GM18870 (cell line): ENCODE measurements at regions not wholly inside any gene's neighbourhood (a gene's known extent, or its start where the extent isn't known, plus 50 kb on each side); places are given as distances from the start of the nearest gene placed in this dataset.
"Not testable (repeated sequence)": the region's sequence is repeated elsewhere in the genome, so short reads cannot be mapped to it uniquely, and the experiment has no call there.

Experiments used
- ATAC-seq: cut with Tn5 transposase; IDR thresholded peaks from one replicate; pipeline ENCODE4 v1.9.1; 2021; ENCODE audit warnings: moderate library complexity; ENCODE audit not compliant: unreplicated experiment

DNA sequence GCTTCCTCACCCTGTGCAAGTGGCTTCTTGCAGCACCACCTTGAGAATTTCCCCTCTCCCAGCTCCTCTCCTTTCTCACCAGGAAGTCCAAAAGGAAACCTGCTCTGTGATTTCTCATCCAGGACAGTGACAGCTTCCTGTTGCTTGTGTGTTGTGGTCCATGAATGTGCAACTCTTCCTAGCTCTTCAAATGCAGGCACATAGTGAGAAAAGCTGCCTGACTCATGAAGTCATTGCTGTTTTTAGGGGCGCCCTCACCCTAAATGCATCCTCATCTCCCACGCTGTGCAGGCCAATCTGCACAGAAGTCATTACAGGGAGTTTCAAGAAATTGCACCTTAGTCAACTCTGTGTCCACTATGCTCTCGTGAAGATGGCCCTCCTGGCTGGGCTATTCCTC, 112.9 kb upstream of the IGLL5 start:
- ATAC-seq = not testable (repeated sequence)

DNA sequence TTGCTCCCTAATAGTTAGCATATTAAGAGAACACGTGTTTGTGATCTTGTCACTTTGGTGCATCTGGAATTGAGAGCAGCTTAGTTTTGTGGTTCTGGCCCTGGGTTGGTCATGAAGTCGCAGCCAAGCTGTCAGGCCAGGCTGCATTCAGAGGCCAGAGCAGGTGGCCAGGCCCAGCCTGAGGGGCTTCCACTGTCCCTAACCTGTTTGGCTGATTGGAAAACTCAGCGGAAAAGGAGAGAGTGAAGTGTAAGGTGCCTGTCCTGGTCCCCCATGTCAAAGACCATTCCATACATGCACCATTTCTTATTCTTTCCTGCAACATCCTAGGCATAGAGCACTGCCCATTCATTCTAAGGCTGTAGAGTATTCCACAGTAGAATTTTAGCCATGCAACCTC, 111.5 kb upstream of the IGLL5 start:
- ATAC-seq = no peak

DNA sequence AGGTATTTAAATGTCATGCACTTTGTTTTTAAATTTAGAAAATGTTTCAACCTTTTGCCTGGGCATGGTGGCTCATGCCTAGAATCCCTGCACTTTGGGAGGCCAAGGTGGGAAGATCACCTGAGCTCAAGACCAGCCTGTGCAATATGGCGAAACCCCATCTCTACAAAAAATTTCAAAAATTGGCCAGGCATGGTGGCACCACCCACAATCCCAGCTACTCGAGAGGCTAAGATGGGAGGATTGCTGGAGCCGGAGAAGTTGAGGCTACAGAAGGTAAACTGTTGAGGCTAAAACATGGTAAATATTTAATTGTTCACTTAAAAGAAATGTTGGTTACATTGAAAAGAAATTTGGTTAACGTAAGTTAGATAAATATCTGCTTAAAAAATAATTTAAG, 108.4 kb upstream of the IGLL5 start:
- no peak for ATAC-seq

DNA sequence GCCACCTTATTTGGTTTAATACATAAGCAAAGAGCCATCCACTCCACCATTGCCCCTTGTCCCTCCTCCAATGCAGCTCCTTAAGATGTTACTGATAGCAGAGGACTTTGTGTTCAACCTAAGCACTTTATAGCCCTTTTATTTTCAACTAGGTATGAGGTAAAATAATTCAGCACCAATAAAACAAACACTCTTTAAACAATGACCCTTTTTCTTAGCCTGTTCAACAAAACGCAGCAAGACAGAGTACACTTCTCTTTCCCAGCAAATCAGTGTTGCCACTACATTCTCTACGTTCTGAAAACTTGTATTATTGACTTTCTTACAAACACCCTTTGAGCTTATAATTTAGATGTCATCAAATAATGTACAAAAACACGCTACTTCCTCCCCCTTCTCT, 104.0 kb upstream of the IGLL5 start:
- ATAC-seq = no peak

DNA sequence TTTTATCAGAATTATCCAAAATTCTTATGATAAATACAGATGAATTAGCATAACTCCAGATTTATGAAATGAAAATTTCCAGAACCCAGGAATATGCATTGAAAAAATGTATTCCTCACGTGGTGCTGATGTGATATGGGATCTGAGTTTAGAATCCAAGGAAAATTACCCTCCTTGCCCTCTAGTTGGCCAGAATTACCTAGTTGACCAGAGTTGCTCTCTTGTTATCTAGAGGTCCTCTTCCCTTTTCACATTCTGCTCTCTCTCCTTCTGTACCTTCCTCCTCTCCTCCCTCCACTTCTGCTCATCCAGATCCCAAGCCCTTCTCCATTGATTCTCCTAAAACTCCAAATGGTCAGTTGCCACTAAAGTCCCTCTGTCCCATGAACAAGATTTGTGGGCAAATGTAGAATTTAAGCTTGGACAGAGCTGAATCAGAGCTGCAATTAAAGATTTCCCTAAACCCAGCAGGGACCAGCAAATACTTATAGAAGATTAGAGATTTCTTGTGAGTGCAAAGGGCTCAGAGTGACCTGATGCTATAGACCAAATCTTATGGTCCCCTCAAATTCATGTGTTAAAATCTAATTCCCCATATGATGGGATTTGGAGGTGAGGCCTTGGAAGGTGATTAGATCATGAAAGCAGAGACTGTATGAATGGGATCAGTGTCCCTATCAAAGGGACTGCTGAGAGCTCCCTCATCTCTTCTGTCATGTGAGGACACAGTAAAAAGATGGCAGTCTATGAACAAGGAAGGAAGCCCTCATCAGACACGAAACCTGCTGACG, 103.2 kb upstream of the IGLL5 start:
- no peak for ATAC-seq

DNA sequence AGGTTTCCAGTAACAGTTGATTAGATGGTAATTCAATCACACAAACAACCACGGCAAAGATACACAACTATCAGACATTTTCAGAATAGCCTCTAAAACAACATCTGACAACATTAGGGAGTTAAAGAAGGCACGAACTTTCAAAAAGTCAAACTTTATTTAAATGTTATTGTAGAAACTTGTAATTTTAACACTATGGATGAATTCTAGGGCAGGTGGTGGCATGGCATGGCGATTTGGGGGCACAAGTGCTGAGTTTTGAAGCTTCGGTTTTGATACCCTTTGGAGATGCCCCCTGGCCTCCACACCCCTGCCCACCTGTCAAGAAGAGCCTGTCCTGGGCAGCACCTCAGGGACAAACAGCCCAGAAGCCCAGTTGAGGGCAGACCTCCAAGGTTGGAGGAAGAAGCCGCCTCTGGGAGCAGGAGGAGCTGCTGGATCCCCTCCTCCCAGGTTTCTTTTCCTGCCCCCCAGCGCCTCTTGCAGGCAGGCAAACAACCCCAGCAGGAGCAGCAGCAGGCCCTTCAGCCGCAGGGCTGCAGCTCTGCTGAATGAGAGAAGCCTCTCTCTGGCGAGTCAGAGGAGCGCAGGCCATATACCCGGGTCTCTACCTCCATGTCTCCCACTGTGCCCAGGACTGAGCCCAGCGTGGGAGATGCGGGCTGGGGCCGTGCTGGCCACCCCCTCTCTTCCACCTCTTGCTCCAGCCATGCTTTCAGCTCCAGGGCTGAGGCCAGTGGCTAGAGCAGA, 102.1 kb upstream of the IGLL5 start:
- no peak for ATAC-seq

DNA sequence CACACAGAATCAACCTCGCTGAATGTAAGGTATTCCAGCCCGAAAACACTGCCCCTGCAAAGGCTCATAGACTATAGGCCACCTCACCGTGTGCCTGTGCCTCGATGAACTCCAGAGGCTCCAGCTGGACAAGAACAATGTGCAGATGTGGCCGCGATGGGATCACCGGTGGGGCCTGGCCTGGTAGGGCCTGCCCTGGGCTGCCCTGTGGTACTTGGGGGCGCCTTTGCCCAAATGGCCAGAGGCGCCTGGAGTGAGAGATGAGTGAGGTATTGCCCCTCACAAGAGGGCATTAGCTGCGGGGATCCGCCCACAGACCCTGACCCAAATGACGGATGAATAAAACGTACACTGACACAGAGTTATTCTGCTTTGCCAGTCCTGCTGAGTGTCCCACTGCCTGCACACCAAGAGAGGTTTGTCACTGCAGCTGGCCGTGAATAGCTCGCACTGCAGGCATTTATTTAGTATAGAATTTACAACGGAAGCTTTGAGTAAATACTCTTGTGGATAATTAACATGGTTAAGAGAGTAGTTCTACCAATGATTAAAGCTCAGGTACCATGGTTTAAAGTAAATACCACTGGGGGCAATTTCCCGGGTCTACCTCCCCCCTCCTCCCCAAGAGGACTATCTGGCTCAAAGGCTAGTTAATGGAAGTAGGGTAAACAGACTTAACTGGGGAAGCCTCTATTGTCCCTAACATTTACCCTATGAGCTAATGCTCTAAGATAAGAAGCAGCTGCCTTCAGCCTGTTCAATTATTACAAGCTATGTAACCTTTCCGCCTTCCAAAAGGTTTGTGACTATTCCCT, 101.1 kb upstream of the IGLL5 start:
- ATAC-seq = no peak

DNA sequence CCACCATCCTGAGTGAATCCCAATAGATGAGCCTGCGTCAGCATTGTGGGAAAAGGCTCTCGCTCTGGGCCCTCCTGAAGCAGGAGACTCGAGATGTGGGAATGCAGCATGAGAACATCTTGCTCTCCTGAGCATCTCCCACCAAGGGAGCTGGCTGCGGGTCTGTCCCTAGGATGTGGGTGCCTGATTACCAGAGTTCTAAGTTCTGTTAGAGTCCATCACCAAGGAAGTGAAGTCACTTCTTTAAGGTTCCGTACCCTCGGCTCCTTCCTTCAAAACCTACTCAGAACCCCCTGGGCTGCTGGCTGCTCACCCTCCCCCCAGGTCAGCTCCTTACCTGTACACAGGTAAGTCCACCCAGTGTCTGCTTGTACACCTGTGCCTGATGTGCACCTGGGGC, 100.5 kb upstream of the IGLL5 start:
- ATAC-seq = no peak

DNA sequence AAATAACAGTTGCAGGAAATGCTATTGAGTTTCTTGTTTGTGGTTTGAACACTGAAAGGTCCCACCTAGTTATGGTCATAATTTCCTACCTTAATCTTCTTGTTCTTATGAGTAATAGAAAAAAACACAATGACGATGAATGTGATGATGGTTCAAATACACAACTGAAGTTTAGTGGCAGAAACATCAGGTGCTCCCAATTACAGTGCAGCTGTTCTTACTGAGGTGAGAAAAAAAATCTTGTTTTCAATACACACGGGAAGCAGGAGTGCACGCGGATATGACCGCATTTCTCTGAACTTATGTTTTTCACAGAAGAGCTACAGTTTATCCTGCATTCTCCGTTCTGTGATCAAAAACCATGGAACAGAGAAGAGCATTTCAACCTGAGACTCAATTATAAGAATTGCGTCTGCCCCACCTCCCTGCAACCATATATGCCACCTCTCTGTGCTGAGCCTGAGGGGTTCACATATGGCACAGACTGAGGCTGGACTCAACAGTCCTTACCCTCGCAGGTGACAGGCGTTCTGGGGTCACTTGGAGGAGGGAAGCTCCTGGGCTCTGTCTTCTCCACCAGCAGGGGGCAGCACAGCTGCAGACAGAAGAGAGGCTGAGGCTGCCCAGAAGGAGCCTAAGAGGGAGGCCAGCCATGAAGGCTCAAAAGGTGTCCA, 99.7 kb upstream of the IGLL5 start:
- ATAC-seq = no peak

DNA sequence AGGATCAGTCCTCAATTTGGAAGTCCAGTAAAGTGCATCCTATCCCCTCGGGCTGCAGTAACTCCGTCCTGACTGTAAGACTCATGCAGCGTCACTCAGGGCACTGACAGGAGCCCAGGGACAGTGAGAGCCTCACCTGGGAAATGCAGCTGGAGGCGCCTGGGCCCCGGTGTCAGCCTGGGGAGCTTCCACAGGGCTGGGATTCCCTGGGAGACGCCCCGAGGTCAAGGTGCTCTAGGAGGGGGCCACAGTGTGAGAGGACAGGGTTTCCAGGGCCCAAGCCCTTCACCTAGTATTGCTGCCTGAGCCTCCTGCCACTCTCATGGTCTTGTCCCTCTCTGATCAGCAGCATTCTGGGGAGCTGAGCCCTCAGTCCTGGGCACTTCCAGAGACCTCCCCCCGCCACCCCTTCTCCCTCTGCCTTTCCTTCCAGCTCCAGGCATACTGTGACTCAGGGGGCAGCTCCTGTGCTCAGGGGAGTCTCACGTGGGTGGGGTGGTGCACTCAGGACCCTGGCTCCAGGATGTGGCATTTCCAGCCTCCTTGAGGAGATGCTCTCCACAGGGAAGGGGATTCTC, 99.1 kb upstream of the IGLL5 start:
- no peak for ATAC-seq

DNA sequence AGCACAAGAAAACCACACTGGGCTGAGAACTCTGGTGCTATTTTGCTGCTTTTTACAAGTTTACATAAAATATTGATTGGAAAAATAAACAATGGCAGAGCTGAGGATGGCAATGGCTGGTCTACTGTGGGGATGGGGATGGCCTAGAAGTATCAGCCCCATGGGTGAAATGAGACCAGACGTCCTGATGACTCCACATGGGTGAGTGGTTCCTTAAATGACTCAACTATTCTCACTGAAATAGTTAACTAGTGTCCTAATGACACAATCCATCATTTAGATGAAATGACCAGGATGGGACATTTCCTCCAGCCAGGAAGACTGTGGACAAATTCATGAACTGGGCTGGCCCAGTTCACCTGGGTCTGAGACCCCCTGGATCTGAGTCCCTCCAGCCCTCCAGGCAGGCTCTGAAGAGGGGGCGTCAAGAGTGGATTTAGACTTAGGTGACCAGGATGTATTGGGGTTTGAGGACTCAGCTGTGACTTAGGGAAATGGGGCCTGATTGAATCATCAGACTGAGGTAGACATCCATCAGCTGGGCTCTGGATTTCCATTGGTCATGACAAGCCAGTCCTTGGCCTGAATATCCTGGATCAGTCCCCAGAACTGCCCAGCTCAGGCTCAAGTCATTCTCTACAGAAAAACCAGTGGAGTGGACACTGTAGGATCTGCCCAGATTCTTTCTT, 98.2 kb upstream of the IGLL5 start:
- ATAC-seq = no peak

DNA sequence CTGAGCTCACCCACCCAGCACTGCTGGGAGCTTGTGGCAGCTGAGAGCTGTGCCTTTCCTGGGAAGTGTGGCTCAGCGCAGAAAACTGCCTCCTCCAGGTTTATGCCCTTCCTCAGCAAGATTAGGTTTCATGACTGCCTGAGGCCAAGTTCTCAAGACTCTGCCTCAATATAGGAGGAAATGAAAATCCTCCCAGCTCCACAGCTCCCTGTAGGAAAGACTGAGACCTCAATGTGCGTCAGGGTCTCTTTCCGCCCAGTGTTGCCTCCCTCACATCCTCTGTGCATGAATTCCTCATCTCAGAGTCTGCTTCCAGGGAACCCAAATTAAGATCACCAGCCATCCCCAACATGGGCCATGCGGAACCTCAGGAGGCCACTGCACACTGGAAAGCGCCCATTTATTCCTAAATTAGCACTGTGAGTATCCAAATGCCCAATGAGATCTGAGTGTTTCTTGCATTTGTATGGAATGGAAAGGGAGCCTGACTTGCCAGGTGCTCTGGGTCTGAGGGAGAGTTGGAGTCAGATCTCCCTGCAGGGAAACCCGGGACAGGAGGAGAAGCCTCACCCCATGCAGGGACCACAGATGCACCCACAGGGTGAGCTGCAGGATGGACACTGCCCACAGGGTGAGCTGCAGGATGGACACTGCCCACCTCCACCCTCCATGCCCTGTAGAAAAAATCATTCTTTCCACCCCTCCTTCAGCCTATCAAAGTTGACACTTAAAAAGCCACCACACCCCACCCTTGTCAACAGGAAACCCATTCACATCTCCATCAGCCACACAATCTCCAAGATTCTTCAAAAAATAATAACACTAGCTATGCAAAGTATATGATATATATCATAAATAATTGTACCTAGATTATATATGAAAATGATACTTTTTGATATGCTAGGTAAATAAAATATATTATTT, 97.4 kb upstream of the IGLL5 start:
- ATAC-seq = no peak

DNA sequence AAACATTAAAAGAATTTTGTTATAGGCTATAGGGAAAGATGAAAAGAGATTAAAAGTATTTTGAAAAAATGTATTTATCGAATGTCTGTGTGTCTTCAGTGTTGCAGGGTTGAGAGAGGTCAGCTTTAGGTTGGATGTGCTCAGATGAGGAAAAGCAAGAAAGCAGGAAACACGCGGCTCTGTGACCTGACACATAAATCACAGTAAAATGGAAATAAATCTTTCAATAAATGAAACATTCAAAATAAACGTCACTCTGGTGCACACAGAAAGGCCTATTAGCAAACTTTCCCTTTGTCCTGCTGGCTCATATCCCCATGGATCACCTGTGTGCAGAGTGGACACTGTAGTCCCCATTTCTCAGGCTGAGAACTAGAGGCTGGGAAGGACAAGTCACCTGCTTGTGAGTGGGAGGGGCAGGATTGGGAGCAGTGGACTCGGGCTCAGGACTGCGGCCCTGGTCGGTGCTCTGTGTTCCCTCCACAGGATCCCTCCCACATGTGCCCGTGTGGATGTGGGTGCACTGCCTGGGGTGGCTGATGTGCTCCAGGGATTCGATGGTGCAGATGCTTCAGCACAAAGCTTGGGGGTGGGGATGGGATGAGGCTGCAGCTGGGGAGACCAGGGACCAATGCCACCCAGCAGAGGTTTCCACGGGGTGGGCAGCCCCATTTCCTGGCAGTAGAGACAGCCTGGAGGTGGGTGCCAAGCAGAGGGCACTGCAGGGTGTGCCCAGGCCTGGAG, 96.0 kb upstream of the IGLL5 start:
- ATAC-seq = no peak

DNA sequence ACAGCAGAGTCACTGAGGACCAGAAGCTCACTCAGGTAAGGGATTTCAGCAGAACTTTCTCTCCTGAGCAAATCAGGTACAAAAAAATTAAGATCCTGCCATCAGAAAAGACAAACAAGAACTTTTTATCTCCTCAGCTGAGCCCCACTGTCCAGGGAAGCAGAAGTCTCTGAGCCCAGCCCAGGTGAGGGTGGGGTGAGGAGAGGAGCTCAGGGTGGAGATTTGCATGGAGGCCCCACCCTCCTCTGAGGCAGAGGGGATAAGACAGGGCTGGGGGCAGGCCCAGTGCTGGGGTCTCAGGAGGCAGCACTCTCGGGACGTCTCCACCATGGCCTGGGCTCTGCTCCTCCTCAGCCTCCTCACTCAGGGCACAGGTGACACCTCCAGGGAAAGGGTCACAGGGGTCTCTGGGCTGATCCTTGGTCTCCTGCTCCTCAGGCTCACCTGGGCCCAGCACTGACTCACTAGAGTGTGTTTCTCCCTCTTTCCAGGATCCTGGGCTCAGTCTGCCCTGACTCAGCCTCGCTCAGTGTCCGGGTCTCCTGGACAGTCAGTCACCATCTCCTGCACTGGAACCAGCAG, 95.3 kb upstream of the IGLL5 start:
- ATAC-seq = not testable (repeated sequence)

DNA sequence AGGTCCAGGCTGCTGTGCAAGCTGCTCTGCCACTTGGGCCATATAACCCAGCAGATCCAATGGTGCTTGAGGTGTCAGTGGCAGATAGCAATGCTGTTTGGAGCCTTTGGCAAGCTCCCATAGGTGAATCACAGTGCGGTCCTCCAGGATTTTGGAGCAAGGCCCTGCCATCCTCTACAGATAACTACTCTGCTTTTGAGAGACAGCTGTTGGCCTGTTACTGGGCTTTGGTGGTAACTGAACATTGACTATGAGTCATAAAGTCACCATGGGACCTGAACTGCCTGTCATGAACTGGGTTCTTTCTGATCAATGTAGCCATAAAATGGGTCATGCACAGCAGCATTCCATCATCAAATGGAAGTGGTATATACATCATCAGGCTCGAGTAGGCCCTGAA, 92.0 kb upstream of the IGLL5 start:
- not testable (repeated sequence) for ATAC-seq

DNA sequence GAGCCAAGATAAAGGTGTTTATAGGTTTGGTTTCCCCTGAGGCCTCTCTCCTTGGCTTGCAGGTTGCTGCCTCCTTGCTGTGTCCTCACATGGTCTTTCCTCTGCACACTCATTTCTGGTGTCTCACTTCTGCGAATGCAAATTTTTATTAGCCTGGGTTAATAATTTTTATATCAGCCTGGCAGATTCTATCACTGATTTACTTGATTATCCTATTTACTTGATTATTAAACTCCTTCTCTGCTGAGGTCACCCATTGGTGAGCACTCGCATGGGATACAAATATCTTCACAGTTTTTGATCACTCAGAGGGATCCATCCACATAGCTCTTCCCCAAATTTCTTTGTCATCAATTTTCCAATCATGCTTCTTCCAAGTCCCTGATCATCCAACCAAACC, 90.9 kb upstream of the IGLL5 start:
- ATAC-seq = no peak

DNA sequence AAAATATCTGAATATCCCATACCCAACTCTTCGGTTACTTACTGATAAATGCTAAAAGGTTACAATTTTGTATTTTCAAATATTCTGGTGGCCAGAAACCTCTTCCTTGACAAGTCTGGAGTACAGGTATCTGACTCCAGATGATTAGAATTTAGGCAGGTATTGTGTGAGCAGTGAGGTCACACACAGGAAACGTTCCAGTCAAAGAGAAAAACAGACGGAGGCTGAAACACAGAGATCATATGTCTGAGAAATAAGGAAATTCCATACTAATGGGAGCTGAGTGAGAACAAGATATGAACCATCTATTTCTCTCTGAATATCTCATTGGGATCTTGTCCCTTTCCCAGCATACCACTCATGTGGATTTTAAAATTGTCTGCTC, 89.4 kb upstream of the IGLL5 start:
- no peak for ATAC-seq

DNA sequence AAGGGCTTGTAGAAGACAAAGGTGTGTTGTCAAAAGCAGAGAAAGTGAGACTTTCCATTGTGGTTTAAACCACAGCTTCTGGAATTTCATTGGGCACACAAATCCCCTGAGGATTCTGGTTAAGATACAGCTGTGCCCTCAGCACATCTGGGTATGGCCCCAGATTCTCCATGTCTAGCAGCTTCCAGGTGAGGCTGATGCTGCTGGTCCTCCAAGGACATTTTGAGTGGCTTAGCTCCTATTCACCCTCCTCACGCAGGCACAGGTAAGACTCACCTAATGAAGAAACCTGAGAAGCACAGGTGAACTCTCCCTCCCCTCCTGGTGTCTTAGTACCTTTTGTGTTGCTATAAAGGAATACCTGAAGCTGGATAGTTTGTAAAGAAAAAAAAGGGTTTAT, 88.9 kb upstream of the IGLL5 start:
- ATAC-seq = no peak
